Lower leg skin (tissue), 4 donors: ENCODE measurements at regions not wholly inside any gene's neighbourhood (a gene's known extent, or its start where the extent isn't known, plus 50 kb on each side); places are given as distances from the start of the nearest gene placed in this dataset.

Experiments used
- DNase-seq, 2 donors: peaks; one replicate each; pipeline ENCODE4 v3.0.0-alpha.2; 2019; ENCODE audit warnings: low spot score in 2 of 2
- H3K4me3 ChIP-seq: fragments of 200-600 bp; sonication (generic); 2 replicates; pipeline ENCODE4 v1.5.1; 2017; ENCODE audit warnings: mild to moderate bottlenecking, low read depth; ENCODE audit not compliant: poor library complexity, severe bottlenecking
- CTCF ChIP-seq, 3 donors: fragments of 450-650 bp; IDR thresholded peaks; one replicate each; pipeline ENCODE4 v1.5.1; 2016; ENCODE audit warnings: antibody characterized with exemption in 3 of 3, mild to moderate bottlenecking in 3 of 3, moderate library complexity in 2 of 3
- POLR2A ChIP-seq, 2 donors: fragments of 450-650 bp; IDR thresholded peaks; one replicate each; pipeline ENCODE4 v1.6.1; 2016 to 2017; ENCODE audit warnings: antibody characterized with exemption in 2 of 2, mild to moderate bottlenecking in 1 of 2, moderate library complexity in 1 of 2
- WGBS, 2 donors: methylation state at CpG; one replicate each; pipeline ENCODE4 v1.1.5; 2018; 5-methylcytosine and 5-hydroxymethylcytosine counted together
- intact Hi-C: fragments of 100-400 bp; cut with DNase I; formaldehyde crosslinking; loops from one replicate; pipeline ENCODE4 v1.15.0; 2023; ENCODE audit warnings: low total_unique reads

GRCh38 chr3:161796312-161796711, 299.7 kb downstream of the OTOL1 start:
- no peak overlapping the region for H3K4me3 ChIP-seq
- intact Hi-C loops = no loop called here
- TF ChIP-seq CTCF (IDR thresholded peaks at IDR 0.05) (no peak), POLR2A (IDR thresholded peaks at IDR 0.05) (no peak)
- DNase-seq = no peak

GRCh38 chr3:161796780-161797179, 300.2 kb downstream of the OTOL1 start:
- no peak overlapping the region for H3K4me3 ChIP-seq
- intact Hi-C loops = no loop called here
- no peak for DNase-seq
- no peak for TF ChIP-seq POLR2A (IDR thresholded peaks at IDR 0.05)

GRCh38 chr3:161798016-161798415, 301.4 kb downstream of the OTOL1 start:
- intact Hi-C loops = no loop called here
- H3K4me3 ChIP-seq = no peak overlapping the region
- TF ChIP-seq POLR2A (IDR thresholded peaks at IDR 0.05) (no peak), CTCF (IDR thresholded peaks at IDR 0.05) (no peak)
- 67 to 75% methylated on average over 3 of the region's 3 CpGs for WGBS, 2 donors
- DNase-seq = no peak

GRCh38 chr3:161800985-161801559, 304.5 kb downstream of the OTOL1 start:
- WGBS, 2 donors = 39 to 41% methylated on average over 1 of the region's 1 CpG

GRCh38 chr3:161818106-161818505, 321.5 kb downstream of the OTOL1 start:
- H3K4me3 ChIP-seq = no peak overlapping the region
- WGBS, 2 donors = 72 to 80% methylated on average over 1 of the region's 1 CpG
- intact Hi-C loops = no loop called here
- no peak for DNase-seq
- TF ChIP-seq CTCF (IDR thresholded peaks at IDR 0.05) = no peak
- no peak for TF ChIP-seq POLR2A (IDR thresholded peaks at IDR 0.05)

More at GRCh38 chr3:161800985-161801559, 304.5 kb downstream of the OTOL1 start:
- intact Hi-C loops = no loop called here
- TF ChIP-seq CTCF (IDR thresholded peaks at IDR 0.05) = no peak
- TF ChIP-seq POLR2A (IDR thresholded peaks at IDR 0.05) = no peak
- DNase-seq = no peak
- no peak overlapping the region for H3K4me3 ChIP-seq

GRCh38 chr3:161821591-161821990, 325.0 kb downstream of the OTOL1 start:
- WGBS, 2 donors = 16 to 18% methylated on average over 1 of the region's 1 CpG
- no peak for TF ChIP-seq CTCF (IDR thresholded peaks at IDR 0.05)
- TF ChIP-seq POLR2A (IDR thresholded peaks at IDR 0.05) = no peak
- DNase-seq = no peak
- no peak overlapping the region for H3K4me3 ChIP-seq
- intact Hi-C loops = no loop called here
